GM12878 (cell line): ENCODE measurements at regions not wholly inside any gene's neighbourhood (a gene's known extent, or its start where the extent isn't known, plus 50 kb on each side); places are given as distances from the start of the nearest gene placed in this dataset.

Source experiments
- ATAC-seq: fragments of 200-7000 bp; cut with Tn5 transposase; 3 replicates; pipeline ENCODE4 v1.9.1; 2020; ENCODE audit warnings: mild to moderate bottlenecking, moderate library complexity
- BruUV-seq: library from RNA; stranded (reverse); fragments of 400-500 nt; replicated peaks from 2 replicates; lab custom pipeline; 2021; lab: Mats Ljungman, UMichigan
- CTCF ChIA-PET: fragments of 300-600 bp; sonication (Branson Sonifier 250); formaldehyde crosslinking; extraction: SDS; loops from one replicate; lab custom pipeline; 2021; ENCODE audit warnings: inconsistent platforms; lab: Yijun Ruan, JAX
- POLR2A ChIA-PET: fragments of 350-600 bp; formaldehyde crosslinking; extraction: SDS; loops from one replicate; lab custom pipeline; 2021; ENCODE audit warnings: inconsistent platforms; lab: Charles Lee
- RAD21 ChIA-PET: fragments of 300-600 bp; sonication (Branson Sonifier 250); formaldehyde crosslinking; loops from one replicate; lab custom pipeline; 2023; ENCODE audit warnings: antibody characterized with exemption; ENCODE audit not compliant: unreplicated experiment; lab: Charles Lee
- SMC1A ChIA-PET: fragments of 300-600 bp; sonication (Branson Sonifier 250); formaldehyde crosslinking; loops from one replicate; lab custom pipeline; 2023; ENCODE audit not compliant: unreplicated experiment, uncharacterized antibody; lab: Charles Lee
- DNase-seq: peaks from one replicate; pipeline ENCODE4 v3.0.0-alpha.2; 2011; ENCODE audit warnings: low read depth, low spot score
- FAIRE-seq: peaks from 3 replicates; lab custom pipeline; 2011; peaks lifted over from hg19 to GRCh38; lab: Jason Lieb, UNC
- H2AFZ ChIP-seq: 2 replicates; pipeline ENCODE4 v1.6.0; 2011; ENCODE audit warnings: low read depth, low read length, control low read depth; ENCODE audit not compliant: control insufficient read depth
- H3K27ac ChIP-seq: 2 replicates; pipeline ENCODE4 v1.5.1; 2011; ENCODE audit warnings: control low read depth; ENCODE audit not compliant: control insufficient read depth, insufficient read depth
- H3K27me3 ChIP-seq, 2 experiments: replicated peaks in 1 of 2; 2 replicates each; pipeline versions ENCODE4 v1.6.0 to v1.6.1; 2011; ENCODE audit warnings: low read length in 1 of 2; ENCODE audit not compliant: control insufficient read depth in 2 of 2, insufficient read depth in 2 of 2
- H3K36me3 ChIP-seq, 2 experiments: 2 replicates each; pipeline ENCODE4 v1.5.1; 2011; ENCODE audit warnings: low read length in 1 of 2; ENCODE audit not compliant: control insufficient read depth in 2 of 2, insufficient read depth in 2 of 2
- H3K4me1 ChIP-seq: 2 replicates; pipeline ENCODE4 v1.6.1; 2011; ENCODE audit warnings: mild to moderate bottlenecking, low read length, moderate library complexity, mixed read lengths; ENCODE audit not compliant: control insufficient read depth, insufficient read depth
- H3K4me2 ChIP-seq: 2 replicates; pipeline ENCODE4 v1.6.0; 2011; ENCODE audit warnings: control low read depth; ENCODE audit not compliant: control insufficient read depth, insufficient read depth
- H3K4me3 ChIP-seq: fragments of 200-600 bp; sonication (generic); 2 replicates; pipeline ENCODE4 v1.5.1; 2016
- H3K79me2 ChIP-seq: 2 replicates; pipeline ENCODE4 v1.6.0; 2011; ENCODE audit warnings: low read length; ENCODE audit not compliant: control insufficient read depth, insufficient read depth
- H3K9ac ChIP-seq: 2 replicates; pipeline ENCODE4 v1.8.0; 2011; ENCODE audit warnings: low read length, control low read depth, mixed read lengths; ENCODE audit not compliant: control insufficient read depth, insufficient read depth
- H3K9me3 ChIP-seq: replicated peaks from 3 replicates; pipeline ENCODE4 v1.5.1; 2011; ENCODE audit warnings: mild to moderate bottlenecking, low read length; ENCODE audit not compliant: control insufficient read depth, insufficient read depth
- H4K20me1 ChIP-seq: 2 replicates; pipeline ENCODE4 v1.6.0; 2011; ENCODE audit not compliant: control insufficient read depth, insufficient read depth
- BRCA1 ChIP-seq: IDR thresholded peaks from 2 replicates; pipeline ENCODE4 v1.6.1; 2011; ENCODE audit warnings: low read depth, low read length, improper control_type of control experiment
- CHD2 ChIP-seq: IDR thresholded peaks from 2 replicates; pipeline ENCODE4 v1.6.1; 2011; ENCODE audit warnings: low read depth, low read length, improper control_type of control experiment, borderline replicate concordance
- EP300 ChIP-seq, 2 experiments: fragments of 150-350 bp in 1 of 2; IDR thresholded peaks; 2 replicates each; pipeline ENCODE4 v1.6.1; 2011 to 2012; ENCODE audit warnings: low read depth in 2 of 2, low read length in 2 of 2, borderline replicate concordance in 1 of 2, improper control_type of control experiment in 1 of 2, inconsistent platforms in 1 of 2; ENCODE audit not compliant: control insufficient read depth in 1 of 2
- IKZF1 ChIP-seq: fragments of 450-650 bp; conservative IDR thresholded peaks from 2 replicates; pipeline ENCODE4 v1.6.1; 2017; ENCODE audit warnings: antibody characterized with exemption, mild to moderate bottlenecking
- IRF4 ChIP-seq: IDR thresholded peaks from 2 replicates; pipeline ENCODE4 v1.6.1; 2011; ENCODE audit warnings: low read depth, low read length
- RUNX3 ChIP-seq: IDR thresholded peaks from 2 replicates; pipeline ENCODE4 v1.6.1; 2012; ENCODE audit warnings: low read length, inconsistent platforms
- SMAD5 ChIP-seq: IDR thresholded peaks from 2 replicates; pipeline ENCODE4 v1.6.1; 2016; ENCODE audit warnings: antibody characterized with exemption, low read depth
- TCF3 ChIP-seq: IDR thresholded peaks from 2 replicates; pipeline ENCODE4 v1.6.1; 2012; ENCODE audit warnings: low read depth, mild to moderate bottlenecking, low read length, borderline replicate concordance; ENCODE audit not compliant: insufficient read depth
- YBX1 ChIP-seq: fragments of 450-650 bp; IDR thresholded peaks from 2 replicates; pipeline ENCODE4 v1.6.1; 2016; ENCODE audit warnings: antibody characterized with exemption
- ZNF622 ChIP-seq: fragments of 450-650 bp; IDR thresholded peaks from 2 replicates; pipeline ENCODE4 v1.6.1; 2017; ENCODE audit warnings: mild to moderate bottlenecking, inconsistent platforms
- WGBS: methylation state at CpG from one replicate; pipeline ENCODE4 v1.1.6; 2016; ENCODE audit warnings: low lambda C conversion rate; ENCODE audit not compliant: insufficient replicate concordance, insufficient coverage; ENCODE audit errors: missing lambda C conversion rate; 5-methylcytosine and 5-hydroxymethylcytosine counted together
- in situ Hi-C: fragments of 300-500 bp; cut with MboI; formaldehyde crosslinking; loops from 9 replicates; pipeline ENCODE4 v1.14.3; 2018; ENCODE audit warnings: mixed read lengths
- intact Hi-C: fragments of 100-400 bp; cut with micrococcal nuclease; formaldehyde crosslinking; loops from one replicate; pipeline ENCODE4 v1.14.2; 2022; ENCODE audit not compliant: unreplicated experiment
- TF ChIP-seq, protein P1 (sequence below): IDR thresholded peaks from 2 replicates; pipeline ENCODE4 v1.6.1; 2012; ENCODE audit warnings: low read depth, low read length, improper control_type of control experiment
- TF ChIP-seq, protein P2 (sequence below): IDR thresholded peaks from 2 replicates; pipeline ENCODE4 v1.6.1; 2011; ENCODE audit warnings: low read depth, low read length, improper control_type of control experiment, borderline replicate concordance
- TF ChIP-seq, protein P3 (sequence below): fragments of 450-650 bp; IDR thresholded peaks from 2 replicates; pipeline ENCODE4 v1.6.1; 2017; ENCODE audit warnings: low read depth, mild to moderate bottlenecking, moderate library complexity
- TF ChIP-seq, protein P4 (sequence below): fragments of 450-650 bp; IDR thresholded peaks from 2 replicates; pipeline ENCODE4 v1.6.1; 2017; ENCODE audit warnings: antibody characterized with exemption, mild to moderate bottlenecking, moderate library complexity
- TF ChIP-seq, protein P5 (sequence below): IDR thresholded peaks from 2 replicates; pipeline ENCODE4 v1.6.1; 2011; ENCODE audit warnings: borderline replicate concordance, low read depth, mild to moderate bottlenecking, moderate library complexity, low read length; ENCODE audit not compliant: insufficient read depth, poor library complexity, severe bottlenecking

DNA sequence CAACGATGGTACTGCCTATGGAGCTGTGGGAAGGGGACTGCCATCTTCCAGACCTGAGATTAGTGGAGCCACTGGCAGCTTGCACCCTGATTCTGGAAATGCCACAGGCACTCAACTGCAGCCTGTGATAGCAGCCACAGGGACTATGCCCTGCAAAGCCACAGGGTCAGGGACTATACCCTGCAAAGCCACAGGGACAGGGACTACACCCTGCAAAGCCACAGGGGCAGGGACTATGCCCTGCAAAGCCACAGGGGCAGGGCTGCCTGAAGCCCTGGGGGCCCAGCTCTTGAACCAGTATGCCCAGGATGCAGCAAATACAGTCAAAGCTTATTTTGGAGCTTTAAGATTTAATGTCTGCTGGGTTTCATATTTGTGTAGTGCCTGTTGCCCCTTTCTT is 346.6 kb downstream of the C6orf118 start:
- BruUV-seq, result no TSS peak
- Histone ChIP-seq H3K9me3 (no peaks in the 10 kb centered on the region), H4K20me1 (no peaks in the 10 kb centered on the region), H2AFZ (no peak overlapping the region), H3K27me3 (no peaks in the 10 kb centered on the region)
- no peak for FAIRE-seq
- TF ChIP-seq BRCA1, result no peak
- no peak for TF ChIP-seq CHD2
- no peak for TF ChIP-seq YBX1
- TF ChIP-seq, protein P1, sequence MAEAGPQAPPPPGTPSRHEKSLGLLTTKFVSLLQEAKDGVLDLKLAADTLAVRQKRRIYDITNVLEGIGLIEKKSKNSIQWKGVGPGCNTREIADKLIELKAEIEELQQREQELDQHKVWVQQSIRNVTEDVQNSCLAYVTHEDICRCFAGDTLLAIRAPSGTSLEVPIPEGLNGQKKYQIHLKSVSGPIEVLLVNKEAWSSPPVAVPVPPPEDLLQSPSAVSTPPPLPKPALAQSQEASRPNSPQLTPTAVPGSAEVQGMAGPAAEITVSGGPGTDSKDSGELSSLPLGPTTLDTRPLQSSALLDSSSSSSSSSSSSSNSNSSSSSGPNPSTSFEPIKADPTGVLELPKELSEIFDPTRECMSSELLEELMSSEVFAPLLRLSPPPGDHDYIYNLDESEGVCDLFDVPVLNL, result no peak
- no peak for TF ChIP-seq TCF3
- TF ChIP-seq, protein P2, sequence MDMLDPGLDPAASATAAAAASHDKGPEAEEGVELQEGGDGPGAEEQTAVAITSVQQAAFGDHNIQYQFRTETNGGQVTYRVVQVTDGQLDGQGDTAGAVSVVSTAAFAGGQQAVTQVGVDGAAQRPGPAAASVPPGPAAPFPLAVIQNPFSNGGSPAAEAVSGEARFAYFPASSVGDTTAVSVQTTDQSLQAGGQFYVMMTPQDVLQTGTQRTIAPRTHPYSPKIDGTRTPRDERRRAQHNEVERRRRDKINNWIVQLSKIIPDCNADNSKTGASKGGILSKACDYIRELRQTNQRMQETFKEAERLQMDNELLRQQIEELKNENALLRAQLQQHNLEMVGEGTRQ, result no peak
- TF ChIP-seq, protein P3, sequence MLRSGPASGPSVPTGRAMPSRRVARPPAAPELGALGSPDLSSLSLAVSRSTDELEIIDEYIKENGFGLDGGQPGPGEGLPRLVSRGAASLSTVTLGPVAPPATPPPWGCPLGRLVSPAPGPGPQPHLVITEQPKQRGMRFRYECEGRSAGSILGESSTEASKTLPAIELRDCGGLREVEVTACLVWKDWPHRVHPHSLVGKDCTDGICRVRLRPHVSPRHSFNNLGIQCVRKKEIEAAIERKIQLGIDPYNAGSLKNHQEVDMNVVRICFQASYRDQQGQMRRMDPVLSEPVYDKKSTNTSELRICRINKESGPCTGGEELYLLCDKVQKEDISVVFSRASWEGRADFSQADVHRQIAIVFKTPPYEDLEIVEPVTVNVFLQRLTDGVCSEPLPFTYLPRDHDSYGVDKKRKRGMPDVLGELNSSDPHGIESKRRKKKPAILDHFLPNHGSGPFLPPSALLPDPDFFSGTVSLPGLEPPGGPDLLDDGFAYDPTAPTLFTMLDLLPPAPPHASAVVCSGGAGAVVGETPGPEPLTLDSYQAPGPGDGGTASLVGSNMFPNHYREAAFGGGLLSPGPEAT, result no peak
- TF ChIP-seq, protein P4, sequence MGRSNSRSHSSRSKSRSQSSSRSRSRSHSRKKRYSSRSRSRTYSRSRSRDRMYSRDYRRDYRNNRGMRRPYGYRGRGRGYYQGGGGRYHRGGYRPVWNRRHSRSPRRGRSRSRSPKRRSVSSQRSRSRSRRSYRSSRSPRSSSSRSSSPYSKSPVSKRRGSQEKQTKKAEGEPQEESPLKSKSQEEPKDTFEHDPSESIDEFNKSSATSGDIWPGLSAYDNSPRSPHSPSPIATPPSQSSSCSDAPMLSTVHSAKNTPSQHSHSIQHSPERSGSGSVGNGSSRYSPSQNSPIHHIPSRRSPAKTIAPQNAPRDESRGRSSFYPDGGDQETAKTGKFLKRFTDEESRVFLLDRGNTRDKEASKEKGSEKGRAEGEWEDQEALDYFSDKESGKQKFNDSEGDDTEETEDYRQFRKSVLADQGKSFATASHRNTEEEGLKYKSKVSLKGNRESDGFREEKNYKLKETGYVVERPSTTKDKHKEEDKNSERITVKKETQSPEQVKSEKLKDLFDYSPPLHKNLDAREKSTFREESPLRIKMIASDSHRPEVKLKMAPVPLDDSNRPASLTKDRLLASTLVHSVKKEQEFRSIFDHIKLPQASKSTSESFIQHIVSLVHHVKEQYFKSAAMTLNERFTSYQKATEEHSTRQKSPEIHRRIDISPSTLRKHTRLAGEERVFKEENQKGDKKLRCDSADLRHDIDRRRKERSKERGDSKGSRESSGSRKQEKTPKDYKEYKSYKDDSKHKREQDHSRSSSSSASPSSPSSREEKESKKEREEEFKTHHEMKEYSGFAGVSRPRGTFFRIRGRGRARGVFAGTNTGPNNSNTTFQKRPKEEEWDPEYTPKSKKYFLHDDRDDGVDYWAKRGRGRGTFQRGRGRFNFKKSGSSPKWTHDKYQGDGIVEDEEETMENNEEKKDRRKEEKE, result no peak
- no peak for TF ChIP-seq RUNX3
- no peak for TF ChIP-seq IKZF1
- no peak for TF ChIP-seq ZNF622
- no peak for TF ChIP-seq EP300 (IDR thresholded peaks at IDR 0.05; ENCODE audit: borderline replicate concordance in 1 of 2, control insufficient read depth in 1 of 2, low read depth in 2 of 2, low read length in 2 of 2)
- no peak for TF ChIP-seq SMAD5
- TF ChIP-seq IRF4, result no peak
- TF ChIP-seq, protein P5, sequence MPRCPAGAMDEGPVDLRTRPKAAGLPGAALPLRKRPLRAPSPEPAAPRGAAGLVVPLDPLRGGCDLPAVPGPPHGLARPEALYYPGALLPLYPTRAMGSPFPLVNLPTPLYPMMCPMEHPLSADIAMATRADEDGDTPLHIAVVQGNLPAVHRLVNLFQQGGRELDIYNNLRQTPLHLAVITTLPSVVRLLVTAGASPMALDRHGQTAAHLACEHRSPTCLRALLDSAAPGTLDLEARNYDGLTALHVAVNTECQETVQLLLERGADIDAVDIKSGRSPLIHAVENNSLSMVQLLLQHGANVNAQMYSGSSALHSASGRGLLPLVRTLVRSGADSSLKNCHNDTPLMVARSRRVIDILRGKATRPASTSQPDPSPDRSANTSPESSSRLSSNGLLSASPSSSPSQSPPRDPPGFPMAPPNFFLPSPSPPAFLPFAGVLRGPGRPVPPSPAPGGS, result no peak
- TF ChIP-seq, all 136 proteins: peak for 0
- whole genome bisulfite sequencing, result 6% methylated on average over 1 of the region's 1 CpG
- Histone ChIP-seq H3K4me1 (no peaks in the 10 kb centered on the region), H3K27ac (no peak overlapping the region), H3K4me2 (no peak overlapping the region), H3K79me2 (no peaks in the 10 kb centered on the region), H3K4me3 (no peak overlapping the region), H3K9ac (no peak overlapping the region), H3K36me3 (no peaks in the 10 kb centered on the region)
- ChIA-PET SMC1A (no interaction called here), POLR2A (no interaction called here), CTCF (no interaction called here), RAD21 (no interaction called here)
- ATAC-seq, result no peak
- in situ Hi-C loops (no loop called here), intact Hi-C loops (no loop called here)
- no peak for DNase-seq
